ENCODE measurements at regions not wholly inside any gene's neighbourhood (a gene's known extent, or its start where the extent isn't known, plus 50 kb on each side); places are given as distances from the start of the nearest gene placed in this dataset.

Small RNA genes in the stretch of these regions (small RNA-seq; reads per million reads assigned to genes)
- gene RNA5SP103 = 0.11 reads per million

All from HT1080 (cell line).